ENCODE measurements at regions not wholly inside any gene's neighbourhood (a gene's known extent, or its start where the extent isn't known, plus 50 kb on each side); places are given as distances from the start of the nearest gene placed in this dataset.

- TF ChIP-seq, protein P1, sequence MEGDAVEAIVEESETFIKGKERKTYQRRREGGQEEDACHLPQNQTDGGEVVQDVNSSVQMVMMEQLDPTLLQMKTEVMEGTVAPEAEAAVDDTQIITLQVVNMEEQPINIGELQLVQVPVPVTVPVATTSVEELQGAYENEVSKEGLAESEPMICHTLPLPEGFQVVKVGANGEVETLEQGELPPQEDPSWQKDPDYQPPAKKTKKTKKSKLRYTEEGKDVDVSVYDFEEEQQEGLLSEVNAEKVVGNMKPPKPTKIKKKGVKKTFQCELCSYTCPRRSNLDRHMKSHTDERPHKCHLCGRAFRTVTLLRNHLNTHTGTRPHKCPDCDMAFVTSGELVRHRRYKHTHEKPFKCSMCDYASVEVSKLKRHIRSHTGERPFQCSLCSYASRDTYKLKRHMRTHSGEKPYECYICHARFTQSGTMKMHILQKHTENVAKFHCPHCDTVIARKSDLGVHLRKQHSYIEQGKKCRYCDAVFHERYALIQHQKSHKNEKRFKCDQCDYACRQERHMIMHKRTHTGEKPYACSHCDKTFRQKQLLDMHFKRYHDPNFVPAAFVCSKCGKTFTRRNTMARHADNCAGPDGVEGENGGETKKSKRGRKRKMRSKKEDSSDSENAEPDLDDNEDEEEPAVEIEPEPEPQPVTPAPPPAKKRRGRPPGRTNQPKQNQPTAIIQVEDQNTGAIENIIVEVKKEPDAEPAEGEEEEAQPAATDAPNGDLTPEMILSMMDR (IDR thresholded peaks at IDR 0.05; ENCODE audit: insufficient read depth, low read length) = no peak
- no peak for TF ChIP-seq GABPA (IDR thresholded peaks at IDR 0.05; ENCODE audit: low read depth)
Observed at GRCh38 chr15:95121191-95121590, 889.8 kb downstream of the MCTP2 start.
